ENCODE measurements at regions not wholly inside any gene's neighbourhood (a gene's known extent, or its start where the extent isn't known, plus 50 kb on each side); places are given as distances from the start of the nearest gene placed in this dataset.

GRCh38 chr17:13417381-13417950 lies 184.3 kb downstream of the HS3ST3A1 start:
- TF ChIP-seq GATA2 (IDR thresholded peaks at IDR 0.05; ENCODE audit: low read depth, low read length): no peak
- no peak for TF ChIP-seq GATA3 (IDR thresholded peaks at IDR 0.05; ENCODE audit: low read depth, low read length)
